Skin epidermis (tissue), 12 donors: ENCODE measurements at regions not wholly inside any gene's neighbourhood (a gene's known extent, or its start where the extent isn't known, plus 50 kb on each side); places are given as distances from the start of the nearest gene placed in this dataset.

Source experiments
- H3K27ac ChIP-seq, 21 experiments: fragments of 200-600 bp; sonication (generic) in 11 of 21; one replicate each; pipeline ENCODE4 v1.5.0; 2020; ENCODE audit warnings: mild to moderate bottlenecking in 3 of 21, inconsistent platforms in 2 of 21, moderate library complexity in 2 of 21
- H3K4me3 ChIP-seq, 7 experiments: fragments of 200-600 bp; sonication (generic) in 2 of 7; one replicate each; pipeline ENCODE4 v1.5.0; 2020; ENCODE audit warnings: inconsistent platforms in 2 of 7, mild to moderate bottlenecking in 2 of 7, moderate library complexity in 1 of 7

- Histone ChIP-seq H3K4me3 (no peak overlapping the region), H3K27ac (no peak overlapping the region)
Measured at GRCh38 chr10:91117505-91117904, 103.0 kb upstream of the PCGF5 start.

- Histone ChIP-seq H3K27ac (no peak overlapping the region), H3K4me3 (no peak overlapping the region)
Measured at GRCh38 chr10:91120348-91120747, 100.1 kb upstream of the PCGF5 start.

- no peak overlapping the region for H3K4me3 ChIP-seq
- H3K27ac ChIP-seq, result no peak overlapping the region
Measured at GRCh38 chr10:91123261-91123660, 97.2 kb upstream of the PCGF5 start.

- no peak overlapping the region for H3K4me3 ChIP-seq
- H3K27ac ChIP-seq, result no peak overlapping the region
Measured at GRCh38 chr10:91124016-91124415, 96.4 kb upstream of the PCGF5 start.

- H3K4me3 ChIP-seq, result no peak overlapping the region
- H3K27ac ChIP-seq, result no peak overlapping the region
Measured at GRCh38 chr10:91126471-91126870, 94.0 kb upstream of the PCGF5 start.

- no peak overlapping the region for H3K4me3 ChIP-seq
- H3K27ac ChIP-seq, result no peak overlapping the region
Measured at GRCh38 chr10:91127341-91128082, 93.0 kb upstream of the PCGF5 start.

- H3K27ac ChIP-seq, result no peak overlapping the region
Measured at GRCh38 chr10:91135113-91135512, 85.3 kb upstream of the PCGF5 start.

GRCh38 chr10:91137011-91137643 is 83.3 kb upstream of the PCGF5 start:
- H3K27ac ChIP-seq, result no peak overlapping the region

More at GRCh38 chr10:91135113-91135512, 85.3 kb upstream of the PCGF5 start:
- H3K4me3 ChIP-seq, result no peak overlapping the region

GRCh38 chr10:91137822-91138221 is 82.6 kb upstream of the PCGF5 start:
- H3K27ac ChIP-seq, result no peak overlapping the region
- H3K4me3 ChIP-seq, result no peak overlapping the region

More at GRCh38 chr10:91137011-91137643, 83.3 kb upstream of the PCGF5 start:
- H3K4me3 ChIP-seq, result no peak overlapping the region

- H3K27ac ChIP-seq, result no peak overlapping the region
- no peak overlapping the region for H3K4me3 ChIP-seq
Measured at GRCh38 chr10:91140995-91141549, 79.4 kb upstream of the PCGF5 start.

GRCh38 chr10:91144961-91145360 is 75.5 kb upstream of the PCGF5 start:
- H3K4me3 ChIP-seq, result no peak overlapping the region

GRCh38 chr10:91146146-91146545 is 74.3 kb upstream of the PCGF5 start:
- H3K27ac ChIP-seq, result no peak overlapping the region
- H3K4me3 ChIP-seq, result no peak overlapping the region

More at GRCh38 chr10:91144961-91145360, 75.5 kb upstream of the PCGF5 start:
- no peak overlapping the region for H3K27ac ChIP-seq

GRCh38 chr10:91149550-91149949 is 70.9 kb upstream of the PCGF5 start:
- Histone ChIP-seq H3K27ac (no peak overlapping the region), H3K4me3 (no peak overlapping the region)

GRCh38 chr10:91150631-91151030 is 69.8 kb upstream of the PCGF5 start:
- no peak overlapping the region for H3K27ac ChIP-seq
- no peak overlapping the region for H3K4me3 ChIP-seq

- H3K4me3 ChIP-seq, result no peak overlapping the region
- H3K27ac ChIP-seq, result no peak overlapping the region
Measured at GRCh38 chr10:91153508-91153907, 67.0 kb upstream of the PCGF5 start.

GRCh38 chr10:91154842-91155241 is 65.6 kb upstream of the PCGF5 start:
- no peak overlapping the region for H3K27ac ChIP-seq
- H3K4me3 ChIP-seq, result no peak overlapping the region

GRCh38 chr10:91156196-91156595 is 64.3 kb upstream of the PCGF5 start:
- no peak overlapping the region for H3K4me3 ChIP-seq
- H3K27ac ChIP-seq, result no peak overlapping the region

- H3K27ac ChIP-seq, result no peak overlapping the region
- no peak overlapping the region for H3K4me3 ChIP-seq
Measured at GRCh38 chr10:91159254-91159783, 61.1 kb upstream of the PCGF5 start.

GRCh38 chr10:91162050-91162494 is 58.4 kb upstream of the PCGF5 start:
- peak overlapping the region in 20 of 21 experiments; percentile 45 to 98 (median 82) for H3K27ac ChIP-seq
- peak overlapping the region; percentile 52 to 97 (median 86) for H3K4me3 ChIP-seq

- Histone ChIP-seq H3K27ac (peak overlapping the region; percentile 56 to 98 (median 88)), H3K4me3 (peak overlapping the region; percentile 64 to 97 (median 90))
Measured at GRCh38 chr10:91162495-91163268, 57.8 kb upstream of the PCGF5 start.
